CD4-positive, alpha-beta T cell treated with Interleukin-4 for 4 hours (primary cell): ENCODE measurements at regions not wholly inside any gene's neighbourhood (a gene's known extent, or its start where the extent isn't known, plus 50 kb on each side); places are given as distances from the start of the nearest gene placed in this dataset.

Experiments used
- DNase-seq: peaks from one replicate; pipeline ENCODE4 v3.0.0-alpha.2; 2020

- DNase-seq = no peak
Measured at GRCh38 chr2:128439791-128440665, 121.4 kb upstream of the HS6ST1 start.

GRCh38 chr2:128440666-128441340 is 122.1 kb upstream of the HS6ST1 start:
- no peak for DNase-seq

GRCh38 chr2:128441341-128442052 is 122.8 kb upstream of the HS6ST1 start:
- DNase-seq = no peak

DNA sequence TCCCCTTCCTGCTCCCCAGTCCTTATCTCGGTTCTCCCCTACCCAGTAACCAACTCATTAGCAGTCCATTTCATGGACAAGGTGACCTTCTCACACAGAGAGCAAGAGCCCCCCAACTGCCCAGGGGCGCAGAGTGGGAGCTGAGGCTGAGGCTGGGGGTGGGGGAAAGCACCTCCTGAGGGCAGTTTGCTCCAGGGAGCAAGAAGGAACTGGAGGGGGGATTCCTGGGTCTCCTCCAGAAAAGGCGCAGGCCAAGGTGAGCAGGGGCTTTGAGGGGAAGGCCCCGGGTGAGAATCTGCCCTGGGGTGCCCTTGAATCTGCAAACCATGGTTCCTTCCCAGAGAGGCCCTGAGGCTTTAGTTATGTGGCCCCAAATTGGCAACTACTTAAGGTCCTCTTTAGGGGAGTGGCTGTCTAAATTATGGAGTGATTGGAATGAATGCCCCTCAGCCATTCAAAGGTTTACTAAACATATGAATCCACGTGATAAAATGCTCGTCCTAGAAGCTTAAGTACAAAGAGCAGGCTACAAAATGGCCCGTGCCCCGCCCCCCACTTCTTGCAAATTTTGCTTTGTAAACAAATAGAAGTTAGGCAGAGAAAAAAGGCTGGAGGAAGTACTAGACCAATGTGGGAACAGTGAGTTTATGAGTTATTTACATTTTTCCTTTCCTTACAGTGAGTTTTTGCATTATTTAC is 123.5 kb upstream of the HS6ST1 start:
- no peak for DNase-seq

DNA sequence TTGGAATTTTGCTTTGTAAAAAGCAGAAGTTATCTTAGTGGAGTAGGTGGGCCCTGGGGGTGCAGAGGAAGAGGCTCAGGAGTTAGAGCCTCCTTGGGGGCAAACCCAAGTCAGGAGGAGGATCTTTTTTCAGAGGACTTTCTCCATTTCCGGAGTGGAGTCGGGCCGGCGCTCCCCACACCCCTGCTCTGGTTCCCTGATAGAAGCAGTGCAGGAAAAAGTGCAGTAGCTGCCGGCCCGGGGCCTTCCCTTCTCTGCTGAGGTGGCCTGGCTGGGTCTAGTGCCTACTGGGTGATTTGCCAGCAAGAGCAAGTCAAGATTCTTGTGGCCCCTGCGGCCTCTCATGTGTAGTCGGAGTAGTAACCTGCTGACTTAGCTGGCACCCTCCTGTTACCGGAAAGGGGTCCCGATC is 124.2 kb upstream of the HS6ST1 start:
- no peak for DNase-seq

GRCh38 chr2:128444121-128444771 is 125.6 kb upstream of the HS6ST1 start:
- DNase-seq = no peak

DNA sequence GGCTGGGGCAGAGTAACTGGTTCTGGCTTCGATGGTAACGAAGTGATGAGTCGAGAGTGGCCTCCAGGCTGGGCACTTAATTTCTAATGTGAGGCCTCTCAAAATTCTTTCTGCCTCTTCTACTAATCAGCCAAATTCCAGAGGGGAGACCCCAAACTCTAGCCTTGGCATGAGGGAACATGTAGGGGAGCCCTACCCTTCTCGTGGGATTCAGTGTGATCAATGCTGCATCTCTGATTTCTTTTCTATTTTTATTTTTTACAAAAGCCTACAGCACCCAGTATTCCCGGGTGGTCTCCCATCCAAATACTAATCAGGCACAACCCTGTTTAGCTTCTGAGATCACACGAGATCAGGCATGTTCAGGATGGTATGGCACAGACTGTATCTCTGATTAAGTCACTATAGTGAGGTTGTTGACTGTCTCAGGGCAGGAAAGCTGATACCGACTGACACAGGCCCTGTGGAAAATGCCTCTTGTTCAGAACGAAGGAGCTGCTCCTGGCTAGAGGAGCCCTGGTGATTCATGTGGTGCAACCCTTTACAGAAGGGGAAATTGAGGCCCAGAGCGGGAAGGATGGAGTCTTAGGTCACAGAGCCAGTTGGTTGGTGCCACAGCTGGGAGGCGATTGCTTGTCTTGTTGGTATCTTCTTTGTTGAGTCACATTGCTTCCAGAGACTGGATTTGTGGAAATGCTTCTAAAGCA is 126.3 kb upstream of the HS6ST1 start:
- DNase-seq = no peak

DNA sequence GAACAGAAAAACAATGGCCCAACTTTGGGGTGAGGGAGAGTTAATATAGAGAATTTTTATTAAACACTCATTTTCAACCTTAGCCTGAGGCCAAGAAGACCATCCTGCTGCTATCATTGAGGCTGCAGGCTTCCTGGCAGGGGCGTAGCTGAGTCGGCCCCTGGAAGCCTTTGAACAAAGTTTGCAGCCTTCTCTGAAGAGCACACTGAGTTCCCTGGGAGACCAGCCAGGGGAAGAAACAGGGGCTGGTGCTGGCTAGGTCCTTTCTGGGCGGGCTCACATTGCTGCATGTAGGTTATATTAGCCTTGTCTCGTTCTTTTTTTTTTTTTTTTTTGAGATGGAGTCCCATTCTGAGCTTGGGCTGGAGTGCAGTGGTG is 126.8 kb upstream of the HS6ST1 start:
- no peak for DNase-seq

DNA sequence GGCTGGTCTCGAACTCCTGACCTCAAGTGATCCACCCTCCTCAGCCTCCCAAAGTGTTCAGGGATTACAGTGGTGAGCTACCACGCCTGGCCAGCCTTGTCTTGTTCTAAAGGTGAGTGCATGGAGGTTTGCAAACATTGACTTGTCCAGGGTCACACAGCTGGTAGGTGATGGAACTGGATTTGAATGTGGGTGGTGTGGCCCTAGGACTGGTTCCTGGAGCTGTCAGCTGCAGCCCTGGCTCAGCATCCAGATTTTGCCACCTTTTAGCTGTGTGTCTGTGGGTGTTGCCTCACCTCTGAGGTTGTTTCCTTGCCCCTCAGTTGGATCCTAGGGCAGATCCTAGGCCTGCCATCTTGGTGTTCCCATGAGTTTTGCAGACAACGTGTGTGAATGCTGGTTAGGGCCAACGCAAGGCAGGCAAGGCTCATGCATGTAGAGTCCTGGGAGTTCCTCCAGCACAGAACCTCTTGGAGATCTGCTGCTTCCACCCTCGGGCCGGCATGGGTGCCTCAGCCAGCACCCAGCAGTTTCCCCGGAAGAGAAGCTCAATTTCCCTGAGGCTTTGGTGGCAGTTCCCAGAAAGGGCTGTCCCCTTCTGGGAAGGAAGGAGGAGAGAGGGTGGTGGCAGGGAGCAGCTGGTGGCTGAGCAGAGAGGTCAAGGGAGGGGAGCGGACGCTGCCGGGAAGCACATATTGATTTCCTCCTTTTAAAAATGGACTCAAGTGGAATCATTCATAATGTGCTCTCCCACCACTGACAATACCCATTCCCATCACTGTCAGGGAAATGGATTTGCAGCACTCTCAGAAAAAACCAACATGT is 127.6 kb upstream of the HS6ST1 start:
- DNase-seq = no peak

GRCh38 chr2:128446874-128447537 is 128.3 kb upstream of the HS6ST1 start:
- DNase-seq = no peak

- no peak for DNase-seq
Measured at GRCh38 chr2:128447538-128447995, 128.9 kb upstream of the HS6ST1 start.

DNA sequence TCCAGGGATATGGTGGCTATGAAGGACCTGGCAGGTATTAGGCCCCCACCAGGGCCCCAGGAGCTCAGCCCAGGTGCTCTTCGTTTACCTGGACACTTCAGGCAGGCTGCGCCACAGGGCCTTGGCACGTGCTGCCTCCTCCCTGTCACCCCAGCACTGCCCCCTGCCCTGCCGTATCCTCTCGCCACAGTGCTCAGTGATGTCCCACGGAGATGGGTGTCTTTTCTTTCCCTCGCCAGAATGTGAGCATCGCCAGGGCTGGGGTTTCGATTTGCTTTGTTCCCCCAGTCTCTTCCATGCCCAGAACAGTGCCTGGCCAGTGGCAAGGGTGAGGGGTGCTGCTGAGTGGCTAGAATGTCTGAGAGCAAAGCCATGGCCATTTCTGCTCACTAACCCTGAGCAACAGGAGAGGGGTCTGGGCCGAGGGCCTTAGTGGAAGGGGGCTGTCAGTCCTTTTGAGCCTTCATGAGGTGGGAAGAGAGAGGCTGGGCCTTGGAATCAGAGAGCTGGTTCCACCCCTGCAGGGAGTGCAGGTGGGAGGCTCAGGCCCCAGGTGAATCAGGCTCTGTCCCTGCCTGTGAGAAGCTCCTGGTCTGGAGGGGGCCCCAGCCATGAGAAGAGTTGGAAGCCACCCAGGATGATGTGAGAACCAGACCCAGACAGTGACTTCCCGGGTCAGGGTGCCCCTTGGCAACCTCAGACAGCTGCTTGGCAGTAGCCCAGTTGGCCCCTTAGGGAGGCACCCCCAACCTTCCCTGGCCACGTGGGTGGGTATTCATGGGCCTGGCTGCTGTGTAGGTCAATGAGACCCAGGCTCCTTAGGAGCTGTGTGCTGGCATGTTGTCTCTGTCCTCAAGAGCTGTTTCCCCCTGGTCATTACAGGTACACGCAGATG is 129.9 kb upstream of the HS6ST1 start:
- DNase-seq = no peak

GRCh38 chr2:128449226-128450061 is 130.8 kb upstream of the HS6ST1 start:
- DNase-seq = no peak

- DNase-seq = no peak
Measured at GRCh38 chr2:128450211-128451024, 131.8 kb upstream of the HS6ST1 start.

DNA sequence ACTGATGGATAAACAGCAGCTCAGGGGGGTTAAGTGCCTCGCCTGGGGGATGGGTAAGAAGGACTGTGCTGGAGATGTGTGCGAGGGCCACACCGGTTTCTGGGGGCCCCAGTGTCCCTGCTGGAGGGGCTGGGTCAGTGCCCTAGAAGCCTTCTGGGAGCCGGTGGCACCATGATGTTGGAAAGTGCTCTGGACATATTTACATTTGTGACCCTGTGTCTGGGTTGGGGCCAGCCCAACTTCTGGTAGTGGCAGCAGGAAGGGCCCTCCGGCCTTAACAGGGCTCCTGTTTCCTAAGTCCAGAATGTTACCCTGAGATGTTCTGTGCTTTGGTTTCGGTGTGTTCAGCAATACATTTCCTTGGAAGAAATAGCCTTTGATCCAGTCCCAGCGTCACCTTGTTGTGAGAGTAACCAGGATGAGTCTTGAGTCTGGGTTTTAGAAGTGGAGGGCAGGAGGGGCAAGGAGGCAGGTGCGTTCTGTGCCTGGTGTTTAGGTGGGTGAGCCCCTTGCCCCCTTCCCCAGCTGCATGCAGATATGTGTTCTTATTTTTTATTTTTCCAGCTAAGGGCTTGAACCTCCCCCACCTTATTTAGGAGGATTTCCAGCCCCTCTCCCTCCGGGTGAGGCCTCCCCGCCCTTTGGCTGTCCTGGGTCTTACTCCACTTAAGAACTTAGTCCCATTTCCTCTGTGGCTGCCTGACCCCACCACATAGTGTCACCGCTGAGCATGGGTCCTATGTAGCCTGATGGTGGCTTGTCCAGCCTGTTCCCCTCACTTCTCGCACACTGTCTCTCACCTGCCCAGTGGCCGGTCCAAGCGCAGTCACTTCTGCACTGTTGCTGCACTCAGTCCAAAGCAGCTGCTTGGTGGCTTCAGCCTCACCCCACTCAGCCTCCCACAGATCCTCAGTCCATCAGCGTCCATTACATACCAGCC is 132.7 kb upstream of the HS6ST1 start:
- no peak for DNase-seq

- DNase-seq = no peak
Measured at GRCh38 chr2:128452024-128452411, 133.3 kb upstream of the HS6ST1 start.
